ENCODE measurements at regions not wholly inside any gene's neighbourhood (a gene's known extent, or its start where the extent isn't known, plus 50 kb on each side); places are given as distances from the start of the nearest gene placed in this dataset.

- no peak for DNase-seq
Measured at GRCh38 chr14:38330275-38330674, 74.4 kb upstream of the CLEC14A start.

DNA sequence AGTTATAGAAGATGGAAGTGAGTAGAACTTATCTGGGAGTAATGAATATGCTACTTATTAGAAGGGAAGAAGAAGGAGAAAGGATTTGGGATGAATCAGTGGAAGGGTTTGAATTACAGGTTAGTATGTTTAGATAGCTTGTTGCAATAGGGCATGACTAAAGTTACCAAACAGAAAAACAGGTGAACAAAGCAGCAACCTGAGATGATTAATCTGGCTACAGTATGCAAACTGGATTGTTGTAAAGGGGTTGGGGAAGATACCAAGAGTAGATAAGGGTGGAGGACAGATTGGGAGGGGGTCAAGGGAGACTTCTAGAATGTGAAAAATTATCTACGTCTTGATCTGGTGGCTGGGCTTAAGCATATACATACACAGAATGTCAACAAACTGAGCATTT is 73.4 kb upstream of the CLEC14A start:
- DNase-seq, result no peak

DNA sequence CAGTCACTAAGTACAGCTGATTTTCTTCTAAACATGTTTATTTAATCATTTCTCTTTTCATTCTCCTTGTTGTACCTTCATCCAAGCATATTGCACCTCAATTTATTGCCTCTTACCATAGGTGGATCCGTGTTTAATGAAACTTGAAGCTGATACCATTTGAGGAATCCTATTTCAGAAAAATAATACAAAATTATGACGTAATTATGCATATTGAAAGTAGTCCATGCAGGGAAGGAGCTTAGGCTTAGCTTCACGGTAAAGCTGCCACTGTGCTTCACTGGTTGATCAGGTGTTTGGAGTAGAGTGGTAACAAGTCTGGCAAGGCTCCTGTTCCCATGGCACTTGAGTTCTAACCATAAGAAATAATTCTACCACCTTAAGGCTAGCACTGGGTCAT is 61.0 kb upstream of the CLEC14A start:
- DNase-seq, result no peak

DNA sequence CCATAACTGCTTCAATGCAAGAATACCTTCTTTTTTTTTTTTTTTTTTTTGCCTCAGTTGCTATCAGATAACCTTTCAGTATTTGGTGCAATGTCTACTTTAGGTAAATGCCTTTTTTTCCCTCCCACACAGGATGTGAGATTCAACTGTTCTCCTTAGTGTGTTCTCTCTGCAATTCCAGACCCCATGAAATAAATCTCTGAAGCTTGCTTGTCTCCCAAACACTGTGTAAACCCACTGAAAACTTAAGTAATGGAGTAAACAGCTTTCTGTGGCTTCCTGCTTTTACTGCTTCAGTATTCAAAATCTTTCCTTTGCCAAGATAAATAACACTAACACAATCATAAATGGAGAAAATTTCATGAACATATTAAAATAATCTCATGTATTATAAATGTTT is 55.8 kb upstream of the CLEC14A start:
- no peak for DNase-seq

GRCh38 chr14:38310420-38310995 is 54.6 kb upstream of the CLEC14A start:
- no peak for DNase-seq

DNA sequence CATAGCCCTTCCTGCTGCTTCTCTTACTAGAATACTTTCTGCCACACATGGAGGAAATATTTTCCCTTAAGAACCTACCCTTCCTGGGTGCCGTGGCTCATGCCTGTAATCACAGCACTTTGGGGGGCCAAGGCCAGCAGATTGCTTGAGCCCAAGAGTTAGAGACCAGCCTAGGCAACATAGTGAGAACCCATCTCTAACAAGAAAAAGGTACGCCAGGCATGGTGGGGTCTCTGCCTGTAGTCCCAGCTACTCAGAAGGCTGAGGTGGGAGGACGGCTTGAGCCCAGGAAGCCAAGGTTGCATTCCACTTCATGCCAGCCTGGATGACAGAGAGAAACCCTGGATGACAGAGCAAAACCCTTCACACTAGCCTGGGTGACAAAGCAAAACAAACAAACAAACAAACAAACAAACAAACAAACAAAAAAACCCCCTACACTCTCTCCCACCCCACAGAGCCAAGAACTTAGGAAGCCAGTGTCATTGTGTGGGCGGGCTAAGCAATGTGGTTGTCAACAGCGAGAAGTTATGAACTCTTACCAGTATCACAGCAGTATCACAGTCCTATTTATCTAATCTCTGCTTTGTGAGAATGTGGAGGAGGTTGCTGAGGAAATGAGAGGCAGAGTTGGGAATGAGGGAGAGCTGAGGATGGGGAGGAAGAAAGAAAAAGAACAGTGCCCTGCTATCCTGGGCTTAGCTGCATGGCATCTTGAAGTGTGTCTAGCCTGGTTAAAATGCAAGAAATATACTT is 53.8 kb upstream of the CLEC14A start:
- no peak for DNase-seq

Data from muscle of back (tissue), 3 donors.